ENCODE measurements at regions not wholly inside any gene's neighbourhood (a gene's known extent, or its start where the extent isn't known, plus 50 kb on each side); places are given as distances from the start of the nearest gene placed in this dataset.
"Not testable (repeated sequence)": the region's sequence is repeated elsewhere in the genome, so short reads cannot be mapped to it uniquely, and the experiment has no call there.

GRCh38 chr6:109252261-109253041 lies 129.8 kb downstream of the CD164 start:
- Mint-ChIP-seq H3K4me3 (ENCODE audit: unreplicated experiment) (no peak overlapping the region), H3K27ac (ENCODE audit: low read depth, unreplicated experiment) (no peak overlapping the region), H3K27me3 (ENCODE audit: insufficient read depth, unreplicated experiment) (no peaks in the 10 kb centered on the region), H3K4me1 (ENCODE audit: insufficient read depth, unreplicated experiment) (no peaks in the 10 kb centered on the region), H3K36me3 (ENCODE audit: insufficient read depth, unreplicated experiment) (no peaks in the 10 kb centered on the region), H3K9me3 (ENCODE audit: unreplicated experiment) (no peaks in the 10 kb centered on the region)
- no peak for TF ChIP-seq CTCF (IDR thresholded peaks at IDR 0.05; ENCODE audit: unreplicated experiment)
- ChIA-PET CTCF (no interaction called here), POLR2A (no interaction called here)
- no peak for DNase-seq (ENCODE audit: unreplicated experiment)
- intact Hi-C loops (cut with micrococcal nuclease), result no loop called here
- no TSS peak for BruUV-seq (replicated peaks)

GRCh38 chr6:109251839-109252238 lies 130.4 kb downstream of the CD164 start:
- Mint-ChIP-seq H3K9me3 (ENCODE audit: unreplicated experiment) (no peaks in the 10 kb centered on the region), H3K36me3 (ENCODE audit: insufficient read depth, unreplicated experiment) (no peaks in the 10 kb centered on the region), H3K4me1 (ENCODE audit: insufficient read depth, unreplicated experiment) (no peaks in the 10 kb centered on the region), H3K27me3 (ENCODE audit: insufficient read depth, unreplicated experiment) (no peaks in the 10 kb centered on the region), H3K27ac (ENCODE audit: low read depth, unreplicated experiment) (no peak overlapping the region), H3K4me3 (ENCODE audit: unreplicated experiment) (no peak overlapping the region)
- POLR2A ChIA-PET, result interaction anchor here (0.5 kb wide), 1 partner anchor 85 kb away, joined by 3 read pairs; no protein-coding TSS in a partner anchor
- no peak for DNase-seq (ENCODE audit: unreplicated experiment)
- no peak for TF ChIP-seq CTCF (IDR thresholded peaks at IDR 0.05; ENCODE audit: unreplicated experiment)
- BruUV-seq (replicated peaks), result no TSS peak
- intact Hi-C loops (cut with micrococcal nuclease), result no loop called here
- CTCF ChIA-PET, result interaction anchor here (0.7 kb wide), 1 partner anchor 61 kb away, joined by 3 read pairs; no protein-coding TSS in a partner anchor

GRCh38 chr6:109250544-109251156 lies 131.6 kb downstream of the CD164 start:
- BruUV-seq (replicated peaks); CTCF ChIA-PET; H3K27ac Mint-ChIP-seq (ENCODE audit: low read depth, unreplicated experiment); H3K27me3 Mint-ChIP-seq (ENCODE audit: insufficient read depth, unreplicated experiment); H3K4me1 Mint-ChIP-seq (ENCODE audit: insufficient read depth, unreplicated experiment); H3K4me3 Mint-ChIP-seq (ENCODE audit: unreplicated experiment); H3K9me3 Mint-ChIP-seq (ENCODE audit: unreplicated experiment); POLR2A ChIA-PET; intact Hi-C loops (cut with micrococcal nuclease); DNase-seq (ENCODE audit: unreplicated experiment); H3K36me3 Mint-ChIP-seq (ENCODE audit: insufficient read depth, unreplicated experiment): not testable (repeated sequence)

- no peak for DNase-seq (ENCODE audit: unreplicated experiment)
- no peak for TF ChIP-seq CTCF (IDR thresholded peaks at IDR 0.05; ENCODE audit: unreplicated experiment)
- Mint-ChIP-seq H3K36me3 (ENCODE audit: insufficient read depth, unreplicated experiment) (no peaks in the 10 kb centered on the region), H3K27ac (ENCODE audit: low read depth, unreplicated experiment) (no peak overlapping the region), H3K4me1 (ENCODE audit: insufficient read depth, unreplicated experiment) (no peaks in the 10 kb centered on the region), H3K27me3 (ENCODE audit: insufficient read depth, unreplicated experiment) (no peaks in the 10 kb centered on the region), H3K9me3 (ENCODE audit: unreplicated experiment) (no peaks in the 10 kb centered on the region), H3K4me3 (ENCODE audit: unreplicated experiment) (no peak overlapping the region)
- BruUV-seq (replicated peaks), result no TSS peak
- intact Hi-C loops (cut with micrococcal nuclease), result no loop called here
- ChIA-PET CTCF (interaction anchor here (0.7 kb wide), 1 partner anchor 54 kb away, joined by 3 read pairs; no protein-coding TSS in a partner anchor), POLR2A (interaction anchor here (1.0 kb wide), 1 partner anchor 31 kb away, joined by 5 read pairs; no protein-coding TSS in a partner anchor)
Observed at GRCh38 chr6:109243863-109244825, 138.1 kb downstream of the CD164 start.
